Glomerular endothelial cell (primary cell): ENCODE measurements at regions not wholly inside any gene's neighbourhood (a gene's known extent, or its start where the extent isn't known, plus 50 kb on each side); places are given as distances from the start of the nearest gene placed in this dataset.
"Not testable (repeated sequence)": the region's sequence is repeated elsewhere in the genome, so short reads cannot be mapped to it uniquely, and the experiment has no call there.

Experiments used
- DNase-seq: peaks from one replicate; pipeline ENCODE4 v3.0.0-alpha.2; 2011; ENCODE audit warnings: low read depth, low spot score; ENCODE audit errors: extremely low read depth

DNA sequence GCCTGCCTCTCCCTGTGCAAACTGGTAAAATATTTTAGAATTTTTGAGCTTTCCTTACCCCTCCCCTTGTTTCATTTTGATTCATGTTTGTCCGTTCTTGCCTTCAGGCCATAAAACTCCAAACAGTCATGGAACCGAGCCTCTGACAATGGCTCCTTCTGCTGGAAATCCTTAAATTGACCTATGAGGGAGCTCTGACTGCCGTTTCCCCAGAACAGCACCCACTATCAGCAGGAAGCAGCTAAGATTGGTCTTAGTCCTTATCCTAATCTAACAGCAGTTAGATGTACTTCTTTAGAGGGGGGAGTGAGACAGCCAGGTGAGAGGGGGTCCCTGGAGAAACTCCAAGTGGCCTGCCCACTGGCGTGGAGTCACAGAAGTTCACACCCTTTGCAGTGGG, 106.7 kb downstream of the FAM174A start:
- DNase-seq, result no peak

DNA sequence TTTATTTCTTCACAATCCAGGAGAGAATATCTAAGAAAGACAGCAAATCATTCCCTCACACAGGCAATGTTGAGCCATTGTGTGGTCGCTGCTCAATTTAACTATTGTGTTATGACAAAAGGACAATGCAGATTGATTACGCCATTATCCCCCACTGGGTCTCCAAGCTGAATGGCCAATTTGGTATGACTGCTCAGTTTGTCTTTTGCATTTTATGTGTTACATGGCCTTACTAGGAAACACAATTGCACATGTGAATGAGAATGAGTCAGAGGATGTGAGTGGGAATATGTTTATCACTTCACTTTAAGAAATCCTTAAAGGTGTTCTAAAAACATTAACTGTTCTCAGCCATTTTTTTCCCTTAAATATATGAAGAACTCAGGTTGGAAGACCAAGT, 108.3 kb downstream of the FAM174A start:
- DNase-seq, result peak; percentile 36

- DNase-seq, result no peak
These were observed 109.0 kb downstream of the FAM174A start for GRCh38 chr5:100644185-100644584.

DNA sequence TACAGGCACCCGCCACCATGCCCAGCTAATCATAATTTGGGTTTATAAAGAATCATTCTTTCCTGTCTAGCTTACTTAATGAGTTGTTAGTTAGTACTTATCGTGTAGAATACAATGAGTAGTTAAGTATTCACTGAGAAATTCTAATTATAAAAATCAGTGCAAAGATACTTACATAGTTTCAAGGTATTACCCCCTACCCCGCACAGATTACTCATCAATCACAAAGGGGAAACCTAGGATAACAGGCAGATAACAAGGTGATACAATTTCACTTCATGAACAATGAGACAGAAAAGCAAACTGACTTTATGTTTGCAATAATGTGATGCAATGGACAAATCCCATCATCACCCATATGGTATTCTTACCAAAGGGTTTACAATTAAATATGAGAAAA, 109.6 kb downstream of the FAM174A start:
- DNase-seq, result no peak

GRCh38 chr5:100646011-100646410, 110.8 kb downstream of the FAM174A start:
- no peak for DNase-seq

- DNase-seq, result no peak
These were observed 111.5 kb downstream of the FAM174A start for GRCh38 chr5:100646691-100647090.

GRCh38 chr5:100647461-100648230, 112.5 kb downstream of the FAM174A start:
- no peak for DNase-seq

GRCh38 chr5:100654895-100655294, 119.7 kb downstream of the FAM174A start:
- no peak for DNase-seq

DNA sequence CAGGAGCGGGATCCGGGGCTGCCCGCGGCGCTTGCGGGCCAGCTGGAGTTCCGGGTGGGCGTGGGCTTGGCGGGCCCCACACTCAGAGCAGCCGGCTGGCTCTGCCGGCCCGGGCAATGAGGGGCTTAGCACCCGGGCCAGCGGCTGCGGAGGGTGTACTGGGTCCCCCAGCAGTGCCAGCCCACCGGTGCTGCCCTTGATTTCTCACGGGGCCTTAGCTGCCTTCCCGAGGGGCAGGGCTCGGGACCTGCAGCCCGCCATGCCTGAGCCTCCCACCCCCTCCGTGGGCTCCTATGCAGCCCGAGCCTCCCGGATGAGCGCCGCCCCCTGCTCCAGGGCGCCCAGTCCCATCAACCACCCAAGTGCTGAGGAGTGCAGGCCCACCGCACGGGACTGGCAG, 121.6 kb downstream of the FAM174A start:
- DNase-seq, result not testable (repeated sequence)

DNA sequence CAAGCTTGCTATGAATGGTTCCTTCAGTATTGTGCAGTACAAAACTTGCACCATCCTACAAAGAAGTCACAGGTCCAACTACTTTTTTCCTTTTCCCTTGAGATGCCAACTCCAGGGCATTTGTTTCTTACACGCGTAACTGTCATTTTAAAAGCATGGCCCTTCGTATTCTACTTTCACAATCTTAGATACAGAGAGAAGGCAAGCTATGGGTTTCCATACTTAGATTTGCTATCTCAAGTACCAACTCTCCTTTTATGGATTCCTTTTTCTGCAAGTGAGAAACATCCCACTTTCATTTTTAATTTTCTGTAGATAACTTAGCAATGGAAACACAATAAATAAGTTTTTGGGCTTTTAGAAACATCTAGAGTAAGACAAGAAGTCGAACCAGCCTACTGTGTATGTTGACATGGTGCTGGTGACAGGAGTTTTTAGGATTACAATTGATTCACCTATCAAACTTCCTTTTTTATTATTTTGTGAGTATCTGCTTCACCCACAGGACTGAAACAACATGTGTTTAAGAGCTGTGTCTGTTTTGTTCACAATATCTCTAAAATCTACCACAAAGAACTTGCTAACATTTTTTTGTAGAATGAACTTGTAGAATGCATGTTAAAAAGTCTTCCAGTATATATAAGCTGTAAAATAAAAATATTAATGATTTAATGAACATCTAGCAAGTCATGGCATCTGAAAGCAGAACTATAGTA, 124.1 kb downstream of the FAM174A start:
- no peak for DNase-seq

DNA sequence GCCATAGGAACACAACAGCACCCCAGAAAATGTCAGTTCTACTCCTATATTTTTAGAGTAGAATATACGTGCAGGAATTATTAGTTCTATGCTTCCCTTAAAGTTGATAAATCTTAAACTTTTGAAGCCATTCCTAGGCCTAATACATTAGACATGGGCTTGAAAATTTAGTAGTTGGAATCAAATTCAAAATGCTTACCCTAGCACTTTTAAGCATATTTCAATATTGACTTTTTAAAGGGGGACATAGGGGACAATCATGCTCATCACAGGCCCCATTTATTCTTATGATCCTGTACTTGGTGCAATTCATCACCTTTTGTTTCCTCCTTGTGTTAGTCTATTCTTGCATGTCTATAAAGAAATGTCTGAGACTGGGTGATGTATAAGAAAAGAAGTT, 129.0 kb downstream of the FAM174A start:
- no peak for DNase-seq

DNA sequence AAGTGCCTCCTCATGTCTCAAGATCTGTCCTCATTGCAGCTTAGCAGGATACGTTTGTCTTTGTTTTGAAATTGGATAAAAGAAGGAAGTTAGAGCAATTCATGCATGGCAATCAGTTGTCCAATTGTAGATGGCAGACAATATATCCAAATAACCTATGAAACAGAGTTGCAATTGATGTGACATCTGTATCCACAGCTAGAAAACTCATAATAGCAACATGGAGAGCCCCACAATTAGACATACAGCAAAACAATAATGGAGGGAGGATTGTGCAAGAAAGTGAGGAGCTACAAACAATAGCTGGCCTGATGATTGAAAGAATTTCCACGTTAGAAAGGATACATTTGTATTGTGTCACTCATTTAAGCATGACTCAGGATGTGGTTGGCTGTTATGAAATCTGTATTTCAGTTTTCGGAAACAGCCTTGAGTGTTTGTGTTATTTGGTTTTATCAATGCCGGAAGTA, 132.0 kb downstream of the FAM174A start:
- peak; percentile 33 for DNase-seq

GRCh38 chr5:100668511-100668910, 133.3 kb downstream of the FAM174A start:
- DNase-seq, result no peak

- no peak for DNase-seq
These were observed 141.8 kb downstream of the FAM174A start for GRCh38 chr5:100676817-100677631.

- no peak for DNase-seq
These were observed 147.5 kb downstream of the FAM174A start for GRCh38 chr5:100682625-100683024.

GRCh38 chr5:100683881-100684280, 148.7 kb downstream of the FAM174A start:
- no peak for DNase-seq

DNA sequence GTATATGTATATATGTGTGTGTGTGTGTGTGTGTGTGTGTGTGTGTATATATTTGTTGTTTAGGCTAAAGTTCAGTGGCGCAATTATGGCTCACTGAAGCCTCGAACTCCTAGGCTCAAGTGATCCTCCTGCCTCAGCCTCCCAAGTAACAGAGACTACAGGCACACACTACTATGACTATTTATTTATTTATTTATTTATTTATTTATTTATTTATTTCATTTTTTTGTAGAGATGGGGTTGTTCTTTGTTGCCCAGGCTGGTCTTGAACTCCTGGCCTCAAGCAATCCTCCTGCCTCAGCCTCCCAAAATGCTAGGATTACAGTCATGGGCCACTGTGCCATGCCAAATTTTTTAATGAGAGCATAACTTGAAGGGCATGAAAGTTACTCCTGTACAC, 149.9 kb downstream of the FAM174A start:
- not testable (repeated sequence) for DNase-seq

DNA sequence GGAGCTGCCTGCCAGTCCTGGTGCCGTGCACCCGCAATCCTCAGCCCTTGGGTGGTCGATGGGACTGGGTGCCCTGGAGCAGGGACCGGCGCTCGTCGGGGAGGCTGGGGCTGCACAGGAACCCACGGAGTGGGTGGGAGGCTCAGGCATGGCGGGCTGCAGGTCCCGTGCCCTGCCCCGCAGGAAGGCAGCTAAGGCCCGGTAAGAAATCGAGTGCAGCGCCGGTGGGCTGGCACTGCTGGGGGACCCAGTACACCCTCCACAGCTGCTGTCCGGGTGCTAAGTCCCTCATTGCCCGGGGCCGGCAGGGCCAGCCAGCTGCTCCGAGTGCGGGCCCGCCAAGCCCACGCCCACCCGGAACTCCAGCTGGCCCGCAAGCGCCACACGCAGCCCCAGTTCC, 153.7 kb downstream of the FAM174A start:
- DNase-seq, result not testable (repeated sequence)

- no peak for DNase-seq
These were observed 154.9 kb downstream of the FAM174A start for GRCh38 chr5:100690036-100690560.

GRCh38 chr5:100691085-100691484, 155.9 kb downstream of the FAM174A start:
- no peak for DNase-seq

GRCh38 chr5:100691548-100691947, 156.4 kb downstream of the FAM174A start:
- DNase-seq, result no peak
